HG03045 (cell line): ENCODE measurements at regions not wholly inside any gene's neighbourhood (a gene's known extent, or its start where the extent isn't known, plus 50 kb on each side); places are given as distances from the start of the nearest gene placed in this dataset.

Source experiments
- ATAC-seq: cut with Tn5 transposase; IDR thresholded peaks from one replicate; pipeline ENCODE4 v1.9.1; 2021; ENCODE audit warnings: mild to moderate bottlenecking, moderate library complexity; ENCODE audit not compliant: unreplicated experiment

GRCh38 chr4:32962100-32962499, 2241.9 kb downstream of the PCDH7 start:
- ATAC-seq, result no peak

DNA sequence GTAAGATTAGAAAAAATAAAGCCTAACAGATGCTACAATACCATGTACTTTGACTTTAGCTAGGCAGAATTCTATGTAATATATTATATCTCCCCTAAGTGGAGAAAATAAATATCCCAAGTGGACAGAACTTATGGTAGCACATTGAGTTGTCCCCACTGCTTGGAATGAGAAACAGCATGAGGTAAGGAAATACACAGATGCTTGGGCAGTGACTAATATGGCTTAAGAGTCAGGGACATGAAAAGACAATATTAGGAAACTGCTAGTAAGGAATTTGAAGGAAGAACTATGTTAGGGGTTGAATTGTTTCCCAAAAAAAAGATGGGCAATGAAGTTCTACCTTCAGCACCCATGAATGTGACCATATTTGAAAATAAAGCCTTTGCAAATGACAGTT, 2265.1 kb downstream of the PCDH7 start:
- no peak for ATAC-seq

DNA sequence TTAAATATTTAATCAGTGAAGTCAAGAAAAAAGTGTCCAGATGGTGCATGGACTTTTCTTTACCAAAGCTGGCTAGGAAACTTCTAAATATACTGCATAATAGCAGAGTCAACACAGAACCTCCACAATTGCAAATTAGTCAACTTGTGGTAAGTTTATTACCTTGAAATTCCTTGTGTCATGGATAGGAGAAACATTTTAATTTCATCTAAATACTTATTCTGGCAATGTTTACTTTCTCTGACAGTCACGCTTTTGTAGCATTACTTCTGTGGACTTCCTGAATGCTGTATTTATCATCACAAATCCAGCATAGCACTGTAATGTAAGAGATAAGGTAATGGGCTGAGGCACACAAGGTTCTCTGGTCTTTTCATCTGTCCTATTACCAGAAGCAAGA, 2266.1 kb downstream of the PCDH7 start:
- no peak for ATAC-seq

DNA sequence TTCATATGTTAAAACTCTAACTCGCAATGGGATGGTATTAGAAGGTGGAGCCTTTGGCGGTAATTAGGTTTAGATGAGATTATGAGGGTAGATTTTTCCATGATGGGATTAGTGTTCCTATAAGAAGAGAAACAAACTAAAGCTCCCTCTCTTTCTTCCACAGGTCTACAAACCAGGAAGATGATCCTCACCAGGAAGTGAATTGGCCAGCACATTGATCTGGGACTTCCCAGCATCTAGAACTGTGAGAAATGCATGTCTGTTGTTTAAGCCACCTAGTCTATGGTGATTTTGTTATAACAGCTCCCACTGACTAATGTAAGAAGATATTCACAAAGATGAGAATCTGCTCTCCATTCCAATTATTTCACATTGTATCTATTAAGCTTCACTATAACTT, 2266.9 kb downstream of the PCDH7 start:
- ATAC-seq, result no peak

GRCh38 chr4:32988165-32988811, 2268.1 kb downstream of the PCDH7 start:
- no peak for ATAC-seq

DNA sequence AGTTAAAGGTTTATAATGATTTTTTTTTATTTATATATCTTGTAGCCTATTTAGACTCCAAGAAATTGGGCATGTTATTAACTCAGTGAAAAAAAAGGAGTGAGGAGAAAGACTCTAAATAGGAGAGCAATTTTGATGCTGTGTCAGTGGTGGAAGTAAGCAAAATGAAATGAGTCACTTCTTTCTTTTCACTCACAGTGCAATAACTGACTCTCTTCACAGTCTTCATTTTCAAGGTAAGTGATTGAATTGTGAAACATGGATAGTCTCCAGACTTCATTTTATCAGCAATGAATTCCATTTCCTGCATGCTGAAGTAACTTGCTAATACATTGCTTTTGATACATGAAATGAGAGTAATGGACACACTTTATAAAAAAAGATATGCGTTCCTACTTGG, 2271.5 kb downstream of the PCDH7 start:
- ATAC-seq, result no peak

DNA sequence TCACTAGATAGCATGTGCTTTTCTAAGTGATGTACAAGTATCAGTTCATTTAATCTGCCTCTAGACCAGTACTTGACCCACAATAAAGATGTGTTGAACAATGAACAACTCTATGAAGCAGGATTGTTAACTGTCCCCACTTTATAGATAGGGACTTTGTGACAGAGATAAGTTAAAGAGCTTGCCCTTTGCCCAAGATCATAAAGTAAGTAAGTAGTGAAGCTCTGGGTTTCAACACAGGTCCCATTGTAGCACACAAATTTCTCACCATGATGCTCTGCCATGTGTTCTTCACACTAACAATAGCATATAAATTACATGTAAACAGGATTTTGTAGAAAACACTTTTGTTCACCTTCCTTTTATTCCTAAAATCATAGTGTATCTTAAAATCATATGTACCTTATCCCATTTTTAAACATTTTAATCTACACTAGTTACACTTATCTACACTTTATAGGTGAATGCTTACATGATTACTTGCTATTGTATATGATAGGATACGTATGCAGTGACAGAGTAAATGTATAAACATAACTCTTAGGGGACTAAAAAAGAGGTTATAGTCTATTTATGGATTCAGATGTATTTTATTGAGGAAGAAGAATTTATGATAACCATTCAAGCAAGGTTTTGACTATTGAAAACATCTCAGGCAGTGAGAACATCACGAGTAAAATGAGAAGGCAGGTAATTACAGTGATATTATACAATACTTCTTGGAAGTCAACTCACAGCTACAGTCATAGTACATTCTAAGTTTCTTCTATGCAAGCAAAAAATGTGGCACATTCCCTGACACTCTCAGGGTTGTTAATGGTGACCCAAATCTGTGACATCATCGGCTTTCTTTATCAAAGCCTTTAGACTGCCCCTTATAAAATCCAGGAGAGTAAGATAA, 2275.1 kb downstream of the PCDH7 start:
- ATAC-seq, result no peak

- ATAC-seq, result no peak
Measured at GRCh38 chr4:33013282-33013681, 2293.1 kb downstream of the PCDH7 start.

GRCh38 chr4:33025236-33025635, 2305.1 kb downstream of the PCDH7 start:
- no peak for ATAC-seq

- no peak for ATAC-seq
Measured at GRCh38 chr4:33029976-33030375, 2309.8 kb downstream of the PCDH7 start.

- ATAC-seq, result no peak
Measured at GRCh38 chr4:33031328-33031727, 2311.2 kb downstream of the PCDH7 start.

- no peak for ATAC-seq
Measured at GRCh38 chr4:33037464-33037863, 2317.3 kb downstream of the PCDH7 start.

- ATAC-seq, result no peak
Measured at GRCh38 chr4:33045334-33045733, 2325.2 kb downstream of the PCDH7 start.

DNA sequence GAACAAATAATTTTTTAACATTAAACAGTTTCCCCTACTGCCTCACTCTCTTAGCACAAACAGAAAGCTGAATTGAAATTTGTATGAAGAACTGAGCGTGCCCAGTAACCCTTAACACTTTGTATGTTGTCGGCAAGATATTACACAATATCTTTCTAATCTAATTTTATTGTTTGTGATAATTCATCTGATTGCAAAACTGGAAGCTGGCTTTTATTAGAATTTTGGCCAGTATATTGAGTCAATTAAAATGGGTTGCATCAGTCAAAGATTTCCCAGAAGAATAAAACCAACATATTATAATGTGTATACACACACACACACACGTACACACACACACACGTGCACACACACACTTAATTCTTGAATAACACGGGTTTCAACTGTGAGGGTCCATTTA, 2332.1 kb downstream of the PCDH7 start:
- ATAC-seq, result no peak

DNA sequence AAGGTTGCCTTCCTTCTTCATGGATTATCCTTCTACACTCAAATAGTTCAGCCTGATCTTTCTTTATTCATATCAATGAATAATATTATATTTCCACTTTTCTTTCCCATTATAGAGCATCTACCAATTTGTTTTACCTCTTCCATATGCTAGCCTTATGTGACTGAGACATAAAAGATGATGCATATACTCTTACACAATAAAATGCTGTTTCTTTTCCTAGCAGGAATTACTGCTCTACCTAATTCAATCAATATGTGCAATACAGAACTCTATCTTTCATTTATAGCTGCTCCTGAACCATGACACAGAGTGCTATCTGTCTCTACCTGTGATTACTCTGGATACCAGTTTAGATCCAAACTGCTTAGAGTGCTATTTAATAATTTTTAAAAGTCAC, 2334.0 kb downstream of the PCDH7 start:
- ATAC-seq, result no peak

GRCh38 chr4:33054656-33055196, 2334.6 kb downstream of the PCDH7 start:
- no peak for ATAC-seq

GRCh38 chr4:33057736-33058135, 2337.6 kb downstream of the PCDH7 start:
- ATAC-seq, result no peak

DNA sequence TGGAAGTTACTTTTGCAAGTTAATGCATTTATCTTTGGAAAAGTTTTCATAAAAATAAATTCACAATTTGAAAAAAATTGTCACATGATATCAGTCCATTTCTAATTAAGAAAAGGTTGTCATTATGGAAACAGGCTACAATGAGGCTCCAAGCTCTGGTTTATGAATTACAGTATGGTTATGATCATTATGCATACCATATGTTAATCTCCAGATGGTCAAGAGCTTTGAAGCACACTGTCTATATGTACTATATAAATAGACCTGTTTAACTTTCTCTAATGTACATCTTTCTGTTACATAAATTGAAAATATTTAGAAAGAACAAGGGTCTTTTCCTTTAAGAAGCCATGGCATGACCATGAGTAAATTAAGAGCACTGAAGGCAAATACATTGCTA, 2338.8 kb downstream of the PCDH7 start:
- ATAC-seq, result no peak

GRCh38 chr4:33060674-33061542, 2340.7 kb downstream of the PCDH7 start:
- ATAC-seq, result no peak

DNA sequence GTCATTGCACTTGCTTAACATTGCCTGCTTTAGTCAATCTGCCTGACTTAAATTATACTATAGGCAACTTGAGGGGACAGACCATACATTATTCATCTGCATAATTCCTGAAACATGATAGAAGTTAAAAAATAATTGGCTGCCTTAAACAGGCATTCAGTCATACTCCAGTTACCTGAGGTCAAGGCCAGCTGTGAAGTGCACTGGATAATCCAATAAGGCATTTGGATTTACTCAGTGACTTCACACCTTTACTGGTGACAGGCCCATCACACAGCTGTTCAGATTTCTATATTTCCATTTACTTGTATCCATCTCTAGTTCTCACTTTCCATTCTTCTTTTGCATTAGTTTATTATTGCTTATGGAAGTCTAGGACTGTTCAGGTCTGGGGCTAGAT, 2341.6 kb downstream of the PCDH7 start:
- no peak for ATAC-seq

GRCh38 chr4:33062155-33062806, 2342.1 kb downstream of the PCDH7 start:
- ATAC-seq, result no peak
